GM23338 (cell line): ENCODE measurements at regions not wholly inside any gene's neighbourhood (a gene's known extent, or its start where the extent isn't known, plus 50 kb on each side); places are given as distances from the start of the nearest gene placed in this dataset.

Source experiments
- ATAC-seq: fragments of 200-7000 bp; cut with Tn5 transposase; 3 replicates; pipeline ENCODE4 v1.9.1; 2020
- DNase-seq: peaks from one replicate; pipeline ENCODE4 v3.0.0-alpha.2; 2015; ENCODE audit warnings: low spot score
- H2AFZ ChIP-seq: fragments of 200-600 bp; sonication (generic); 2 replicates; pipeline ENCODE4 v1.8.0; 2016; ENCODE audit warnings: antibody characterized with exemption, mild to moderate bottlenecking, moderate library complexity
- H3F3A ChIP-seq: fragments of 200-600 bp; sonication (generic); replicated peaks from 2 replicates; pipeline ENCODE4 v1.8.0; 2017; ENCODE audit warnings: antibody characterized with exemption, mixed run types, low read depth
- H3K27ac ChIP-seq: fragments of 200-600 bp; sonication (generic); 2 replicates; pipeline ENCODE4 v1.6.1; 2016; ENCODE audit warnings: low read depth
- H3K27me3 ChIP-seq: fragments of 200-600 bp; sonication (generic); 2 replicates; pipeline ENCODE4 v1.8.0; 2016; ENCODE audit warnings: mild to moderate bottlenecking, mixed run types, moderate library complexity; ENCODE audit not compliant: insufficient read depth
- H3K36me3 ChIP-seq: fragments of 200-600 bp; sonication (generic); 2 replicates; pipeline ENCODE4 v1.8.0; 2016; ENCODE audit warnings: mild to moderate bottlenecking; ENCODE audit not compliant: insufficient read depth
- H3K4me1 ChIP-seq: fragments of 200-600 bp; sonication (generic); 2 replicates; pipeline ENCODE4 v1.8.0; 2016; ENCODE audit warnings: mild to moderate bottlenecking, moderate library complexity; ENCODE audit not compliant: insufficient read depth
- H3K4me2 ChIP-seq: fragments of 200-600 bp; sonication (generic); 2 replicates; pipeline ENCODE4 v1.7.1; 2017; ENCODE audit warnings: mixed run types
- H3K4me3 ChIP-seq: fragments of 200-600 bp; sonication (generic); 2 replicates; pipeline ENCODE4 v1.6.1; 2016; ENCODE audit warnings: mixed run types
- H3K79me2 ChIP-seq: fragments of 200-600 bp; sonication (generic); replicated peaks from 2 replicates; pipeline ENCODE4 v1.8.0; 2017; ENCODE audit warnings: mild to moderate bottlenecking; ENCODE audit not compliant: insufficient read depth
- H3K9me2 ChIP-seq: fragments of 200-600 bp; sonication (generic); 2 replicates; pipeline ENCODE4 v1.8.0; 2017; ENCODE audit not compliant: insufficient read depth
- H4K20me1 ChIP-seq: fragments of 200-600 bp; sonication (generic); replicated peaks from 2 replicates; pipeline ENCODE4 v1.8.0; 2017; ENCODE audit warnings: mild to moderate bottlenecking; ENCODE audit not compliant: insufficient read depth
- H3K27ac Mint-ChIP-seq: 2 replicates; pipeline ENCODE4 v1.8.0; 2020; ENCODE audit warnings: inconsistent platforms, mild to moderate bottlenecking, moderate library complexity, mixed read lengths
- H3K27me3 Mint-ChIP-seq: 3 replicates; pipeline ENCODE4 v1.8.0; 2022; ENCODE audit warnings: low read depth, mild to moderate bottlenecking, moderate library complexity, mixed read lengths, inconsistent platforms; ENCODE audit not compliant: insufficient read depth, poor library complexity
- H3K36me3 Mint-ChIP-seq: 3 replicates; pipeline ENCODE4 v1.8.0; 2021; ENCODE audit warnings: low read depth, mild to moderate bottlenecking, inconsistent platforms, moderate library complexity, mixed read lengths
- H3K4me1 Mint-ChIP-seq: 3 replicates; pipeline ENCODE4 v1.8.0; 2020; ENCODE audit warnings: mild to moderate bottlenecking, inconsistent platforms, mixed read lengths
- H3K4me3 Mint-ChIP-seq: 3 replicates; pipeline ENCODE4 v1.8.0; 2021; ENCODE audit warnings: moderate library complexity, mild to moderate bottlenecking, inconsistent platforms, mixed read lengths
- H3K9me3 Mint-ChIP-seq: 3 replicates; pipeline ENCODE4 v1.8.0; 2020; ENCODE audit warnings: moderate library complexity, mild to moderate bottlenecking, inconsistent platforms, mixed read lengths
- CREB1 ChIP-seq: fragments of 250-450 bp; sonication (Bioruptor Pico); IDR thresholded peaks from 2 replicates; pipeline ENCODE4 v1.5.0; 2020; ENCODE audit warnings: low read depth, mild to moderate bottlenecking, moderate library complexity
- EZH2 ChIP-seq: fragments of 200-600 bp; sonication (generic); IDR thresholded peaks from one replicate; pipeline ENCODE4 v1.8.0; 2017; ENCODE audit warnings: antibody characterized with exemption, mild to moderate bottlenecking, low read depth; ENCODE audit not compliant: unreplicated experiment
- EZH2phosphoT487 ChIP-seq: fragments of 200-600 bp; sonication (generic); IDR thresholded peaks from one replicate; pipeline ENCODE4 v1.8.1; 2018; ENCODE audit warnings: antibody characterized with exemption; ENCODE audit not compliant: unreplicated experiment
- JUNB ChIP-seq: IDR thresholded peaks from one replicate; pipeline ENCODE4 v1.6.1; 2016; ENCODE audit warnings: antibody characterized with exemption; ENCODE audit not compliant: unreplicated experiment
- NANOG ChIP-seq: IDR thresholded peaks from 2 replicates; pipeline ENCODE4 v1.6.1; 2016; ENCODE audit warnings: antibody characterized with exemption, borderline replicate concordance
- POLR2AphosphoS5 ChIP-seq: IDR thresholded peaks from 2 replicates; pipeline ENCODE4 v1.6.1; 2016; ENCODE audit warnings: antibody characterized with exemption, low read depth
- STAT1 ChIP-seq: IDR thresholded peaks from one replicate; pipeline ENCODE4 v1.6.1; 2016; ENCODE audit warnings: antibody characterized with exemption; ENCODE audit not compliant: unreplicated experiment
- ZNF114 ChIP-seq: fragments of 250-450 bp; sonication (Bioruptor Pico); IDR thresholded peaks from 2 replicates; pipeline ENCODE4 v1.5.0; 2020; ENCODE audit warnings: mild to moderate bottlenecking, moderate library complexity
- ZNF331 ChIP-seq: fragments of 250-450 bp; sonication (Bioruptor Pico); IDR thresholded peaks from 2 replicates; pipeline ENCODE4 v1.5.0; 2020; ENCODE audit warnings: low read depth, mild to moderate bottlenecking, moderate library complexity
- TF ChIP-seq, protein P1 (sequence below): IDR thresholded peaks from one replicate; pipeline ENCODE4 v1.6.1; 2018; ENCODE audit warnings: antibody characterized with exemption; ENCODE audit not compliant: unreplicated experiment
- TF ChIP-seq, protein P2 (sequence below): fragments of 250-450 bp; sonication (Bioruptor Pico); IDR thresholded peaks from 2 replicates; pipeline ENCODE4 v1.5.0; 2020; ENCODE audit warnings: mild to moderate bottlenecking, moderate library complexity
- TF ChIP-seq, protein P3 (sequence below): IDR thresholded peaks from 2 replicates; pipeline ENCODE4 v1.6.1; 2016; ENCODE audit warnings: antibody characterized with exemption
- TF ChIP-seq, protein P4 (sequence below), 2 experiments: fragments of 200-600 bp in 1 of 2; sonication (generic) in 1 of 2; conservative IDR thresholded peaks; 2 replicates each; pipeline versions ENCODE4 v1.5.1 to v1.6.1; 2016 to 2017; ENCODE audit warnings: antibody characterized with exemption in 2 of 2, low read depth in 2 of 2, mild to moderate bottlenecking in 2 of 2, moderate library complexity in 1 of 2

DNA sequence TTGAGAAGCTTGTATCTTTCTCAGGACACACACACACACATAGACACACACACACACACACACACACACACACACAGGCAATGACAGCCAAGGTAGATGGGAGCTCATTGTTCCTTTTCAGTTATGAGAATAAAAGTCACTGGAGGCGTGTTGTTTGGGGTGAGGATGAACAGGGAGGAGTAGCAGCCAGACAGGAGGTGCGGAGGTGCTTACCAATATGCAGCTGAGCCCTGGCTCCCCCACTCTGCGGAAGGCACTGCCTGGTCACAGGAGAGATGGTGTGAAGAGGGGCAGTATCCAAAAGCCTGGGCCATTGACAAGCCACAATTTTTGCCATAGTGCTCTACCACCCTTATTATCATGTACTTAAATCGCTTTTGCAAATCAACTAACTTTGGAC is 77.4 kb downstream of the CBLN1 start:
- Mint-ChIP-seq H3K36me3 (no peaks in the 10 kb centered on the region), H3K27me3 (peaks cover 5% of the 10 kb centered on the region), H3K4me3 (no peak overlapping the region), H3K9me3 (no peaks in the 10 kb centered on the region; the same call in 2 of the 3 replicates), H3K4me1 (no peaks in the 10 kb centered on the region), H3K27ac (no peak overlapping the region)
- H3K9me2 ChIP-seq, result no peaks in the 10 kb centered on the region
- no peaks in the 10 kb centered on the region for H3F3A ChIP-seq
- TF ChIP-seq, protein P1, sequence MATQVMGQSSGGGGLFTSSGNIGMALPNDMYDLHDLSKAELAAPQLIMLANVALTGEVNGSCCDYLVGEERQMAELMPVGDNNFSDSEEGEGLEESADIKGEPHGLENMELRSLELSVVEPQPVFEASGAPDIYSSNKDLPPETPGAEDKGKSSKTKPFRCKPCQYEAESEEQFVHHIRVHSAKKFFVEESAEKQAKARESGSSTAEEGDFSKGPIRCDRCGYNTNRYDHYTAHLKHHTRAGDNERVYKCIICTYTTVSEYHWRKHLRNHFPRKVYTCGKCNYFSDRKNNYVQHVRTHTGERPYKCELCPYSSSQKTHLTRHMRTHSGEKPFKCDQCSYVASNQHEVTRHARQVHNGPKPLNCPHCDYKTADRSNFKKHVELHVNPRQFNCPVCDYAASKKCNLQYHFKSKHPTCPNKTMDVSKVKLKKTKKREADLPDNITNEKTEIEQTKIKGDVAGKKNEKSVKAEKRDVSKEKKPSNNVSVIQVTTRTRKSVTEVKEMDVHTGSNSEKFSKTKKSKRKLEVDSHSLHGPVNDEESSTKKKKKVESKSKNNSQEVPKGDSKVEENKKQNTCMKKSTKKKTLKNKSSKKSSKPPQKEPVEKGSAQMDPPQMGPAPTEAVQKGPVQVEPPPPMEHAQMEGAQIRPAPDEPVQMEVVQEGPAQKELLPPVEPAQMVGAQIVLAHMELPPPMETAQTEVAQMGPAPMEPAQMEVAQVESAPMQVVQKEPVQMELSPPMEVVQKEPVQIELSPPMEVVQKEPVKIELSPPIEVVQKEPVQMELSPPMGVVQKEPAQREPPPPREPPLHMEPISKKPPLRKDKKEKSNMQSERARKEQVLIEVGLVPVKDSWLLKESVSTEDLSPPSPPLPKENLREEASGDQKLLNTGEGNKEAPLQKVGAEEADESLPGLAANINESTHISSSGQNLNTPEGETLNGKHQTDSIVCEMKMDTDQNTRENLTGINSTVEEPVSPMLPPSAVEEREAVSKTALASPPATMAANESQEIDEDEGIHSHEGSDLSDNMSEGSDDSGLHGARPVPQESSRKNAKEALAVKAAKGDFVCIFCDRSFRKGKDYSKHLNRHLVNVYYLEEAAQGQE, result no peak
- TF ChIP-seq EZH2, result no peak
- TF ChIP-seq, protein P2, sequence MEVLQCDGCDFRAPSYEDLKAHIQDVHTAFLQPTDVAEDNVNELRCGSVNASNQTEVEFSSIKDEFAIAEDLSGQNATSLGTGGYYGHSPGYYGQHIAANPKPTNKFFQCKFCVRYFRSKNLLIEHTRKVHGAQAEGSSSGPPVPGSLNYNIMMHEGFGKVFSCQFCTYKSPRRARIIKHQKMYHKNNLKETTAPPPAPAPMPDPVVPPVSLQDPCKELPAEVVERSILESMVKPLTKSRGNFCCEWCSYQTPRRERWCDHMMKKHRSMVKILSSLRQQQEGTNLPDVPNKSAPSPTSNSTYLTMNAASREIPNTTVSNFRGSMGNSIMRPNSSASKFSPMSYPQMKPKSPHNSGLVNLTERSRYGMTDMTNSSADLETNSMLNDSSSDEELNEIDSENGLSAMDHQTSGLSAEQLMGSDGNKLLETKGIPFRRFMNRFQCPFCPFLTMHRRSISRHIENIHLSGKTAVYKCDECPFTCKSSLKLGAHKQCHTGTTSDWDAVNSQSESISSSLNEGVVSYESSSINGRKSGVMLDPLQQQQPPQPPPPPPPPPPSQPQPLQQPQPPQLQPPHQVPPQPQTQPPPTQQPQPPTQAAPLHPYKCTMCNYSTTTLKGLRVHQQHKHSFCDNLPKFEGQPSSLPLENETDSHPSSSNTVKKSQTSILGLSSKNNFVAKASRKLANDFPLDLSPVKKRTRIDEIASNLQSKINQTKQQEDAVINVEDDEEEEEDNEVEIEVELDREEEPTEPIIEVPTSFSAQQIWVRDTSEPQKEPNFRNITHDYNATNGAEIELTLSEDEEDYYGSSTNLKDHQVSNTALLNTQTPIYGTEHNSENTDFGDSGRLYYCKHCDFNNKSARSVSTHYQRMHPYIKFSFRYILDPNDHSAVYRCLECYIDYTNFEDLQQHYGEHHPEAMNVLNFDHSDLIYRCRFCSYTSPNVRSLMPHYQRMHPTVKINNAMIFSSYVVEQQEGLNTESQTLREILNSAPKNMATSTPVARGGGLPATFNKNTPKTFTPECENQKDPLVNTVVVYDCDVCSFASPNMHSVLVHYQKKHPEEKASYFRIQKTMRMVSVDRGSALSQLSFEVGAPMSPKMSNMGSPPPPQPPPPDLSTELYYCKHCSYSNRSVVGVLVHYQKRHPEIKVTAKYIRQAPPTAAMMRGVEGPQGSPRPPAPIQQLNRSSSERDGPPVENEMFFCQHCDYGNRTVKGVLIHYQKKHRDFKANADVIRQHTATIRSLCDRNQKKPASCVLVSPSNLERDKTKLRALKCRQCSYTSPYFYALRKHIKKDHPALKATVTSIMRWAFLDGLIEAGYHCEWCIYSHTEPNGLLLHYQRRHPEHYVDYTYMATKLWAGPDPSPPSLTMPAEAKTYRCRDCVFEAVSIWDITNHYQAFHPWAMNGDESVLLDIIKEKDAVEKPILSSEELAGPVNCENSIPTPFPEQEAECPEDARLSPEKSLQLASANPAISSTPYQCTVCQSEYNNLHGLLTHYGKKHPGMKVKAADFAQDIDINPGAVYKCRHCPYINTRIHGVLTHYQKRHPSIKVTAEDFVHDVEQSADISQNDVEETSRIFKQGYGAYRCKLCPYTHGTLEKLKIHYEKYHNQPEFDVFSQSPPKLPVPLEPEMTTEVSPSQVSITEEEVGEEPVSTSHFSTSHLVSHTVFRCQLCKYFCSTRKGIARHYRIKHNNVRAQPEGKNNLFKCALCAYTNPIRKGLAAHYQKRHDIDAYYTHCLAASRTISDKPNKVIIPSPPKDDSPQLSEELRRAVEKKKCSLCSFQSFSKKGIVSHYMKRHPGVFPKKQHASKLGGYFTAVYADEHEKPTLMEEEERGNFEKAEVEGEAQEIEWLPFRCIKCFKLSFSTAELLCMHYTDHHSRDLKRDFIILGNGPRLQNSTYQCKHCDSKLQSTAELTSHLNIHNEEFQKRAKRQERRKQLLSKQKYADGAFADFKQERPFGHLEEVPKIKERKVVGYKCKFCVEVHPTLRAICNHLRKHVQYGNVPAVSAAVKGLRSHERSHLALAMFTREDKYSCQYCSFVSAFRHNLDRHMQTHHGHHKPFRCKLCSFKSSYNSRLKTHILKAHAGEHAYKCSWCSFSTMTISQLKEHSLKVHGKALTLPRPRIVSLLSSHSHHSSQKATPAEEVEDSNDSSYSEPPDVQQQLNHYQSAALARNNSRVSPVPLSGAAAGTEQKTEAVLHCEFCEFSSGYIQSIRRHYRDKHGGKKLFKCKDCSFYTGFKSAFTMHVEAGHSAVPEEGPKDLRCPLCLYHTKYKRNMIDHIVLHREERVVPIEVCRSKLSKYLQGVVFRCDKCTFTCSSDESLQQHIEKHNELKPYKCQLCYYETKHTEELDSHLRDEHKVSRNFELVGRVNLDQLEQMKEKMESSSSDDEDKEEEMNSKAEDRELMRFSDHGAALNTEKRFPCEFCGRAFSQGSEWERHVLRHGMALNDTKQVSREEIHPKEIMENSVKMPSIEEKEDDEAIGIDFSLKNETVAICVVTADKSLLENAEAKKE (CRISPR knock-in tag), result no peak
- no peak for TF ChIP-seq ZNF331 (CRISPR knock-in tag)
- TF ChIP-seq POLR2AphosphoS5, result no peak
- TF ChIP-seq CREB1 (CRISPR knock-in tag), result no peak
- TF ChIP-seq, protein P3, sequence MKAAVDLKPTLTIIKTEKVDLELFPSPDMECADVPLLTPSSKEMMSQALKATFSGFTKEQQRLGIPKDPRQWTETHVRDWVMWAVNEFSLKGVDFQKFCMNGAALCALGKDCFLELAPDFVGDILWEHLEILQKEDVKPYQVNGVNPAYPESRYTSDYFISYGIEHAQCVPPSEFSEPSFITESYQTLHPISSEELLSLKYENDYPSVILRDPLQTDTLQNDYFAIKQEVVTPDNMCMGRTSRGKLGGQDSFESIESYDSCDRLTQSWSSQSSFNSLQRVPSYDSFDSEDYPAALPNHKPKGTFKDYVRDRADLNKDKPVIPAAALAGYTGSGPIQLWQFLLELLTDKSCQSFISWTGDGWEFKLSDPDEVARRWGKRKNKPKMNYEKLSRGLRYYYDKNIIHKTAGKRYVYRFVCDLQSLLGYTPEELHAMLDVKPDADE, result no peak
- TF ChIP-seq ZNF114 (CRISPR knock-in tag), result no peak
- TF ChIP-seq STAT1, result no peak
- TF ChIP-seq, protein P4, sequence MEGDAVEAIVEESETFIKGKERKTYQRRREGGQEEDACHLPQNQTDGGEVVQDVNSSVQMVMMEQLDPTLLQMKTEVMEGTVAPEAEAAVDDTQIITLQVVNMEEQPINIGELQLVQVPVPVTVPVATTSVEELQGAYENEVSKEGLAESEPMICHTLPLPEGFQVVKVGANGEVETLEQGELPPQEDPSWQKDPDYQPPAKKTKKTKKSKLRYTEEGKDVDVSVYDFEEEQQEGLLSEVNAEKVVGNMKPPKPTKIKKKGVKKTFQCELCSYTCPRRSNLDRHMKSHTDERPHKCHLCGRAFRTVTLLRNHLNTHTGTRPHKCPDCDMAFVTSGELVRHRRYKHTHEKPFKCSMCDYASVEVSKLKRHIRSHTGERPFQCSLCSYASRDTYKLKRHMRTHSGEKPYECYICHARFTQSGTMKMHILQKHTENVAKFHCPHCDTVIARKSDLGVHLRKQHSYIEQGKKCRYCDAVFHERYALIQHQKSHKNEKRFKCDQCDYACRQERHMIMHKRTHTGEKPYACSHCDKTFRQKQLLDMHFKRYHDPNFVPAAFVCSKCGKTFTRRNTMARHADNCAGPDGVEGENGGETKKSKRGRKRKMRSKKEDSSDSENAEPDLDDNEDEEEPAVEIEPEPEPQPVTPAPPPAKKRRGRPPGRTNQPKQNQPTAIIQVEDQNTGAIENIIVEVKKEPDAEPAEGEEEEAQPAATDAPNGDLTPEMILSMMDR (conservative IDR thresholded peaks at IDR 0.05; ENCODE audit: low read depth in 2 of 2), result no peak
- TF ChIP-seq JUNB, result no peak
- TF ChIP-seq NANOG, result no peak
- no peak for TF ChIP-seq EZH2phosphoT487
- DNase-seq (no peak), ATAC-seq (no peak)
- no peak overlapping the region for H3K4me3 ChIP-seq
- no peak overlapping the region for H3K27ac ChIP-seq
- H4K20me1 ChIP-seq, result no peaks in the 10 kb centered on the region
- no peak overlapping the region for H3K4me2 ChIP-seq
- H3K79me2 ChIP-seq, result no peaks in the 10 kb centered on the region
- H3K27me3 ChIP-seq, result no peaks in the 10 kb centered on the region
- H2AFZ ChIP-seq, result no peak overlapping the region
- H3K36me3 ChIP-seq, result no peaks in the 10 kb centered on the region
- H3K4me1 ChIP-seq, result no peaks in the 10 kb centered on the region
